ENCODE measurements at regions not wholly inside any gene's neighbourhood (a gene's known extent, or its start where the extent isn't known, plus 50 kb on each side); places are given as distances from the start of the nearest gene placed in this dataset.
"Not testable (repeated sequence)": the region's sequence is repeated elsewhere in the genome, so short reads cannot be mapped to it uniquely, and the experiment has no call there.

GRCh38 chr11:110866081-110866480 lies 153.8 kb upstream of the ARHGAP20 start:
- no peak for DNase-seq

- DNase-seq = no peak
These were observed 150.2 kb upstream of the ARHGAP20 start for GRCh38 chr11:110862407-110862806.

DNA sequence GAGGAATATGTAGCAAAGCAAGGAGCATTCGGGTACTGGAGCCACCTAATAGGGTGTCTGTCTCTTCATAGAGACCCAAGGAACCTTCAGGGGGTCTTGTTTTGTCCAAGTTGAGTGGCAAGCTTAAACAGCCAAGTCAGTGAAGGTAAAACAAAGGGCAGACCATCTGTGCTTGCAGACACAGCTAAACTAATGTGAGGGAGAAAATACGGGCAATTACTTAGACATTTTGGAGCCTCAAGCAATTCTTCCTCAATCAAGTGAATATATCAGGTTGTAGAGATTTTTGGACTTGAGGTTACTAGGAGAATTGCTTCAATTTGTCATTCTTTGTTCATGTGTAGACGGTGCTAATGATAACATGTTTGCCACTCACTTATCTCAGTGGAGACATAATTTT lies 148.2 kb upstream of the ARHGAP20 start:
- no peak for DNase-seq

GRCh38 chr11:110859998-110860397 lies 147.8 kb upstream of the ARHGAP20 start:
- no peak for DNase-seq

DNA sequence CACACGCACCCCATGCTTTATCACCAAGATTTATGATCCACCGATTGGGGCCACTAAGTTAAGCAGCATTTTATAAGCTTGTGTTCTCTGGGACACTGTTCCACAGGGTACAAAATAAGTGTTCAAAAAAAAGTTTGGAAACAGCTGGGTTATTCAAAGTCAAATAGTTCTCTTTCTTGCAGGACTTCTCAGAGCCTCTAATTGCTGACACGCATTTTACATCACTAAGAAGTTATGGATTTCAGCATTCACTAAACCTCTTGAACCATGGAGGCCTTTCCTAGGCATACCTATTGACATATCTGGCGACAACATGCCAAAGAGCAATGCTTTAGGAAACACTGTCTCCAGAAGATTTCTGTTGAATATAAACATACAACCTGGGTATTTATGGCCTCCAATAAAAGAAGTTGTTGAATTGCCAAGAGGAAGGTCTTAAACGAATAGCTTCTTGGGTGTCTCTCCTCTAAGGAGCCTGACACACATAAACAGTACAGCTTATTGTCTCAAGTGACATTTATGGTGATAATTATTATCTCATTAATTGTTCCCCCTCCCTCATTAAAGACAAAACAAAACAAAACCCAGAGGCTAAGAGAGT lies 147.1 kb upstream of the ARHGAP20 start:
- DNase-seq = no peak

GRCh38 chr11:110858547-110858921 lies 146.3 kb upstream of the ARHGAP20 start:
- DNase-seq = no peak

DNA sequence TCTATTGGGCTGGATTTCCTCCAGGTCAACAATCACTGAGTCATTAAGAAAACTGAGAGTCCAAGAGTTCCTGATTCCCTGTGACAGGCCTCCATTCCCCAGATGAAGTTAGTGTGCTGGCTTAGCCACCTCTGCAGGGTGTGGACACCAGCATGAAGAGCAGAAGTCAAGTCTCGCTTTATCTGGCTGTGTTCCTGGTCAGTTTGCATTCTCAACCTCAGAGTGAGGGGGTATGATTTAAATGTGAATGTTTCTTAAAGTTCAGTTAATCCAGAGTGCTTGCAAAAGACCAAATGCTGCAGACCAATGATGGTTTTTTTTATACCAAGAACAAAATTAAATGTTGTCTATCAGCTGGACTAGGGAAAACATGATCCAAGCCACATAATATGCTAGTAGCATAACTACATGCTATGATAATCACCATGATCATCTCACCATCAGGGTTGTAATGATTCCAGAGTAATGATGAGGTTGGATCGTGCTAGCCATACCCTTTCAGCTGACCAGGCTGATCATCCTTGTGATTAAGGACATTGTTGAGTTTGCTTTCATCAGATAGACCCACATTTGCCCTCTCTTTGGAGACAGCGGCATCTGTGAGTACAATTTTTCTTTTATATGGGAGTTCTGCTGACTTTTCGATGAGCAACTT lies 145.8 kb upstream of the ARHGAP20 start:
- no peak for DNase-seq

- no peak for DNase-seq
These were observed 145.0 kb upstream of the ARHGAP20 start for GRCh38 chr11:110856996-110857812.

GRCh38 chr11:110856340-110856739 lies 144.1 kb upstream of the ARHGAP20 start:
- no peak for DNase-seq

DNA sequence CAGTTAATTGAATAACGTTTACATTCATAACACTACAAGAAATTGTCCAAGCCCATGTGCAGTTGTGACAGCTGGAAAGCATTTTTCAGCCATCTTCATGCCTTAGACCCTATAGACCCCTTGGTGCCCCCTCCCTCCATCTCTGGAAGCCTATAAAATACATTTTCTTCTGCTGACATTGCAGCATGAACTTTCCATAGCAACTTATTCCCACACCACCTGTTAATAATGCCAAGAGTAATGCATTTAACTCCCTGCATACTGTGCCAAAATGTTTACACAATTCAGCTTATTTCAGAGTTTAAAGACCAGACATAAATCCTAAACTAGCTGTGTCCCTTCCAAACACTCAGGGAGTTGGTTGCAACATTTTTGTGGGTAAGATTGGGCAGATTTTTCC lies 143.0 kb upstream of the ARHGAP20 start:
- no peak for DNase-seq

GRCh38 chr11:110852921-110853490 lies 140.8 kb upstream of the ARHGAP20 start:
- no peak for DNase-seq

GRCh38 chr11:110850846-110851245 lies 138.6 kb upstream of the ARHGAP20 start:
- no peak for DNase-seq

GRCh38 chr11:110843053-110843452 lies 130.8 kb upstream of the ARHGAP20 start:
- not testable (repeated sequence) for DNase-seq

DNA sequence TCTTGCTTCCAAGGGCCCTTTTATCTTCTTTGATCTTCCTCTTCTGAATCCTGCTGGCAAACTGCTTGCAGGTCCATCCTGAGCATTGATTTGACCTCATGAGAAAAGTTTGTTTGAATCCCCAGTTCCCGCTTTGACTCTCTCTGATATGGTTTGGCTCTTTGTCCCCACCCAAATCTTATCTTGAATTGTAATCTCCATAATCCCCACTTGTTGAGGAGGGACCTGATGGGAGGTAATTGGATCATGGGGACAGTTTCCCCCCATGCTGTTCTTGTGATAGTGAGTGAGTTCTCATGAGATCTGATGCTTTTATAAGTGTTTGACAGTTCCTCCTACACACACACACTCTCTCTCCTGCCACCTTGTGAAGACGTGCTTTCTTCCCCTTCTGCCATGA lies 126.6 kb upstream of the ARHGAP20 start:
- no peak for DNase-seq

- peak; percentile 16 for DNase-seq
These were observed 125.4 kb upstream of the ARHGAP20 start for GRCh38 chr11:110837603-110838002.

- DNase-seq = no peak
These were observed 122.9 kb upstream of the ARHGAP20 start for GRCh38 chr11:110835106-110835505.

DNA sequence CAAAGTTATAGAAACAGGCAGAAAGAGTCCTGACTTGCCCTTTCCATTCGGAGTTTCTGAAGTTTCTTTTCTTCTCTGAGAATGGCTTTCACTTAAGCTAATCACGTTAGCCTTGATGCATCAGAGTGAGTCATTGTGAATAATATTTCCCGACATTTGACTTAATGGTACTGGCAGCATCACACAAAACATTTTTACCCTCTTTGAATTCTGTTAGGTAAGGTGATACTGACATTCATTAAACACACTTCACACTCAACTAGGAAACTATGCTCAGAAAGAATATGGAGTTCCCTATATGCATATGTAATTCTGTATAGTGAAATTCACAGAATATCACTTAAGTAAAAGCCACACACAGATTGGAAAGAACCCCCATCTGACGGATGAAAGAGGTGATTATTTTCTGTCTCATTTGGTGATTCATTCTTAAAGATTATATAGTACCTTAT lies 120.8 kb upstream of the ARHGAP20 start:
- no peak for DNase-seq

DNA sequence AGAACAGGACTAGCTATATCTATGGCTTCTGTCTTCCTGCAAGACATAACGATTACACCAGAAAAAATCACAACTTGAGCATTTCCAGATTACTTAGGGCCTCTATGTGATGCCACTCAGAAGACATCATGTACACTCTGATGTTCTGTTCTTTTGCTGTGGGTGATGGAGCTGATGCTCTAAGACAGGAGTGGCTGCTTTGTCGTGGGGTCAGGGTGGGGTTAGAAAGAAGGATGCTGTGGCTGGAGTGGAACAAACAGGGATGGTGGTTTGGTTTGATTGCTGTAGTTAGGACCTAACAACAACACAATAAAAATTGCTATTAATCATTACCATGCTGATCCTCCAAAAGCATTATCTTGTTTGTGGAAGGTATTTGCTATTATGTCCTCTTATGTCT lies 120.3 kb upstream of the ARHGAP20 start:
- no peak for DNase-seq

DNA sequence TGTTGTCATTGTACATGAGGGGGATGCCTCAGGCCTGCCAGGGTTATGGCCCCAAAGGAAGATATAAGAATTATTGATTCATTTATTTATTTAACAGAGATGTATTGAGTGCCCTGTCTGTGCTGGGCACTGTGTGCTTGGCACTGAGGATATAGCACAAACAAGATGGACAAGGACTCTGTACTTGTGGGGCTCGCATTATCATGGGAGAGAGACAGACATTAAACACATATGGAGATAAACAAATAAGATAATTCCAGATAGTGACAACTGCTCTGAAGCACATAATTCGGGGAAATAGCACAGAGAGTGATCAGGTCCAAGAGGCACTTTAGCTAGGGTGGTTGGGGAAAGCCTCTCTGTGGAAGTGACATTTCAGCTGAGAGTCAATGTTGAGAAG lies 119.8 kb upstream of the ARHGAP20 start:
- no peak for DNase-seq

DNA sequence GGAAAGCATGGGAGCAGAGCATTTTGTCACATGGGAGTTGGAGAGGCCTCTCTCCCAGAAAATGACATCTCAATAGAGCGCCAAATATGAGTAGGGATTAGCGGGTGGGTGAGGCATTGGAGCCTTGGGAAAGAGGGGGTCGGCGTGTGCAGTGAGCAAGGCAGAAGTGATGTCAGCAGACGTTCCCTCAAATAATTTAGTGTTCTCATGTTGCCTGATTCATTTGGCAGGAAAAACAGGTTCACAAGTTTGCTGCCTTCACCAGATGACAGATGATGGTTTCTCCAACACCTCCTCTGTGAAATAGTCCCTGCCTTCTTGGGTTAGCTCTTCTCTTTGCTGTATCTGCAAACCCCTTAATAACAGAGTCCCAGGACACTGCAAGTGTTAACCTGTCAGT lies 118.5 kb upstream of the ARHGAP20 start:
- no peak for DNase-seq

DNA sequence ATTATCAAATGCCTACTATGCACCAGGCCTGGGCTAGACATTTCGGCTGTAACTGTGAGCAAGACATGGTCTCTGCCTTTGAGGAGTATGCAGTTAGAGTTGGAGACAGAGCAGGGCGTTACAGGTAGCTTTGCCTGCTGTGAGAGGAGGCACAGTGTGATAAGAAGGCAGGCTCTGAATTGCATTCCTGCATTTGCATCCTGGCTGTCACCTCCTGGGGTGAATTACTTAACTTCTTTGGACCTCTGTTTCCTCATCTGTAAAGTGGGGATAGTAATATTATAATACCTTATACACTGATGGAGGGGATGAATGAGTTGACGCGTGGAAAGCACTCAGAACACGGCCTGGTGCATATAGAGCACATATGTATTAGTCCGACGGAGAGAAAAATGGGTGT lies 118.1 kb upstream of the ARHGAP20 start:
- DNase-seq = no peak

DNA sequence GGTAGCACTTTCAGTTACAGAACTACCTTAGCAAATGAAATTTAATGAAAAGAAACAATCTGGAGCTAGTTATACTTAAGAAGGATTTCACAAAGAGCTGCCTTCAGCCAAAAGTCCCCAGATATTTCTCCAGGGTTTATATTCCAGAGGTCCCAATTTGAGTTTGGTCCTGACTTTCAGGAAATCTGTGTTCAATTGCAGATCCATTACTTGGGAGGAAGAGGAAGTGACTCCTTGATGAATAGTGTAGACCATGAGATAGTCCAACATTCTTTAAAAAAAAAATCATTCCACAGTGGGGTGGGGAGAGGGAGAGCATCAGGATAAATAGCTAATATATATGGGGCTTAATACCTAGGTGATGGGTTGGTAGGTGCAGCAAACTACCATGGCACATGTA lies 117.6 kb upstream of the ARHGAP20 start:
- no peak for DNase-seq

GRCh38 chr11:110828086-110828485 lies 115.8 kb upstream of the ARHGAP20 start:
- no peak for DNase-seq

GRCh38 chr11:110827276-110827675 lies 115.0 kb upstream of the ARHGAP20 start:
- DNase-seq = no peak
